Common myeloid progenitor, CD34-positive (primary cell): ENCODE measurements at regions not wholly inside any gene's neighbourhood (a gene's known extent, or its start where the extent isn't known, plus 50 kb on each side); places are given as distances from the start of the nearest gene placed in this dataset.

Experiments
- CTCF ChIA-PET: fragments of 350-600 bp; sonication (Branson Sonifier 250); formaldehyde crosslinking; loops from one replicate; lab custom pipeline; 2021; ENCODE audit warnings: antibody characterized with exemption; lab: Charles Lee
- POLR2A ChIA-PET: fragments of 350-600 bp; sonication (Branson Sonifier 250); formaldehyde crosslinking; loops from one replicate; lab custom pipeline; 2021; ENCODE audit warnings: antibody characterized with exemption; lab: Charles Lee
- DNase-seq, 3 donors: peaks; one replicate each; pipeline versions ENCODE4 v3.0.0 to v3.0.0-alpha.2; 2013
- H3K27ac ChIP-seq, 2 experiments: 1 replicate in 1 of 2; 2 replicates in 1 of 2; pipeline ENCODE4 v1.7.0; 2013; ENCODE audit warnings: inconsistent platforms in 2 of 2, low read length in 2 of 2, mild to moderate bottlenecking in 2 of 2, low read depth in 1 of 2, moderate library complexity in 1 of 2; ENCODE audit not compliant: severe bottlenecking in 2 of 2, insufficient read depth in 1 of 2, poor library complexity in 1 of 2
- H3K27me3 ChIP-seq, 5 experiments: replicated peaks in 2 of 5; 1 replicate in 3 of 5; 2 replicates in 2 of 5; pipeline versions ENCODE4 v1.6.1 to v1.7.0; 2013; ENCODE audit warnings: low read length in 4 of 5, mild to moderate bottlenecking in 2 of 5, moderate library complexity in 2 of 5, inconsistent platforms in 1 of 5; ENCODE audit not compliant: insufficient read depth in 5 of 5, control insufficient read depth in 4 of 5
- H3K36me3 ChIP-seq, 4 experiments: 1 replicate in 2 of 4; 2 replicates in 2 of 4; pipeline versions ENCODE4 v1.6.1 to v1.7.0; 2013; ENCODE audit warnings: low read length in 3 of 4, control low read depth in 1 of 4, mild to moderate bottlenecking in 1 of 4; ENCODE audit not compliant: control insufficient read depth in 4 of 4, insufficient read depth in 4 of 4
- H3K4me1 ChIP-seq, 4 experiments: 1 replicate in 3 of 4; 2 replicates in 1 of 4; pipeline versions ENCODE4 v1.6.1 to v1.7.1; 2013; ENCODE audit warnings: low read length in 3 of 4, mild to moderate bottlenecking in 3 of 4, control low read depth in 1 of 4, inconsistent platforms in 1 of 4, moderate library complexity in 1 of 4; ENCODE audit not compliant: control insufficient read depth in 4 of 4, insufficient read depth in 4 of 4; ENCODE audit errors: control extremely low read depth in 1 of 4
- H3K4me3 ChIP-seq, 7 experiments: 1 replicate in 4 of 7; 2 replicates in 3 of 7; pipeline versions ENCODE4 v1.5.1 to v1.7.0; 2013; ENCODE audit warnings: mild to moderate bottlenecking in 7 of 7, low read length in 6 of 7, moderate library complexity in 6 of 7, inconsistent platforms in 2 of 7, low read depth in 2 of 7, control low read depth in 1 of 7; ENCODE audit not compliant: insufficient read depth in 4 of 7, control insufficient read depth in 1 of 7; ENCODE audit errors: extremely low read depth in 1 of 7
- H3K9me3 ChIP-seq, 5 experiments: 1 replicate in 4 of 5; 2 replicates in 1 of 5; pipeline versions ENCODE4 v1.6.1 to v1.7.1; 2013; ENCODE audit warnings: low read length in 4 of 5, mild to moderate bottlenecking in 2 of 5, inconsistent platforms in 1 of 5, low read depth in 1 of 5, moderate library complexity in 1 of 5; ENCODE audit not compliant: control insufficient read depth in 4 of 5, insufficient read depth in 2 of 5; ENCODE audit errors: control extremely low read depth in 1 of 5
- WGBS: methylation state at CpG from one replicate; pipeline ENCODE4 v1.1.5; 2013; ENCODE audit not compliant: insufficient coverage; 5-methylcytosine and 5-hydroxymethylcytosine counted together

DNA sequence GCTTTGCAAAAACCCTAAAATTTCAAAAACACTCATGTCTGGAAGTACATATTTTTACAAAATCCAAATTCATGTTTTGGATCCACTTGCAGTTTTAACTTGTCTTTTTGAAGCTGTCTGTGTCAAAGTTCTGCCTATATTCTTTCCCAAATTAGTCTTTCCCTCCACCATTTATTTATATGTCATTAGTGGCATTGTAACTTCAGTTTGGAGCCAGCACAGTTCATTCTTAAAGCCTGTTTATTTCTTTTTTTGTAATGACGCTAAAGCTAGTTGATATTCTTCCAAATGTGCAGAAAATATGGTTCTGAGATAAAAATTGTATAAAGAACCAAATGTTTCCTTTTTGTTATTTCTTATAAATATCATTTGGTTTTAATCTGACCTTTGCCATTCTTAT, 2039.3 kb downstream of the OLFM4 start:
- POLR2A ChIA-PET: no interaction called here
- Histone ChIP-seq H3K4me3 (no peak overlapping the region), H3K27ac (no peak overlapping the region), H3K27me3 (no peaks in the 10 kb centered on the region), H3K36me3 (no peaks in the 10 kb centered on the region), H3K9me3 (no peaks in the 10 kb centered on the region), H3K4me1 (no peaks in the 10 kb centered on the region)
- CTCF ChIA-PET: no interaction called here
- DNase-seq: no peak
- WGBS: no CpG with 5 or more reads among the region's 1 CpG

GRCh38 chr13:55069746-55070145, 2041.1 kb downstream of the OLFM4 start:
- H3K4me3 ChIP-seq: no peak overlapping the region
- no peak overlapping the region for H3K27ac ChIP-seq
- no peaks in the 10 kb centered on the region for H3K27me3 ChIP-seq
- ChIA-PET CTCF (no interaction called here), POLR2A (no interaction called here)
- H3K36me3 ChIP-seq: no peaks in the 10 kb centered on the region
- no peaks in the 10 kb centered on the region for H3K4me1 ChIP-seq
- DNase-seq: no peak
- no peaks in the 10 kb centered on the region for H3K9me3 ChIP-seq
- WGBS: no CpG with 5 or more reads among the region's 1 CpG

DNA sequence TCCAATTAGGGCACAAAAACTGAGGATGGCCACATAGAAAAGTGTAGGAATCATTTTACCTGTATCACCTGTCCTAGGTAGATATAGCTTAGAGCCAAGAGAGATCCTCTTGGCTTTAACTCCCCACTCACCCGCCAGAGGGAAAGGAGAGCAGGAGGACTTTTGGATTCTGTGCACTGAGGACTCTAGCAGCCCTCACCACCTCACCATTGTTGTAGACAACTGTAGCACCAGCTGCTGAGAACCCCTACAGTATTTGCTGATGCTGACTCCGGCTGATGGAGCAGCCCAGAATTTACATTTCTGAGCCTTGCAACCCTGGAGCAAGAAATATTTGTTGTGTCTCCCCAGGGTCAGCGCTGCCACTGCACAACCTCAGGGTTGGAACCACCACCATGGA, 2044.4 kb downstream of the OLFM4 start:
- WGBS: 95% methylated on average over 3 of the region's 3 CpGs
- POLR2A ChIA-PET: no interaction called here
- Histone ChIP-seq H3K36me3 (no peaks in the 10 kb centered on the region), H3K9me3 (no peaks in the 10 kb centered on the region), H3K27ac (no peak overlapping the region), H3K4me1 (no peaks in the 10 kb centered on the region), H3K27me3 (no peaks in the 10 kb centered on the region), H3K4me3 (no peak overlapping the region)
- DNase-seq: no peak
- CTCF ChIA-PET: no interaction called here

- Histone ChIP-seq H3K36me3 (no peaks in the 10 kb centered on the region), H3K9me3 (no peaks in the 10 kb centered on the region), H3K27ac (no peak overlapping the region), H3K4me1 (no peaks in the 10 kb centered on the region), H3K27me3 (no peaks in the 10 kb centered on the region), H3K4me3 (no peak overlapping the region)
- WGBS: 93% methylated on average over 3 of the region's 5 CpGs
- no peak for DNase-seq
- ChIA-PET POLR2A (interaction anchor here (0.7 kb wide), 1 partner anchor 1757 kb away, joined by 6 read pairs; no protein-coding TSS in a partner anchor), CTCF (no interaction called here)
Observed at GRCh38 chr13:55084630-55085029, 2056.0 kb downstream of the OLFM4 start.

GRCh38 chr13:55087085-55087484, 2053.6 kb upstream of the PRR20A start:
- Histone ChIP-seq H3K36me3 (no peaks in the 10 kb centered on the region), H3K27me3 (no peaks in the 10 kb centered on the region), H3K4me1 (no peaks in the 10 kb centered on the region), H3K9me3 (no peaks in the 10 kb centered on the region), H3K4me3 (no peak overlapping the region), H3K27ac (no peak overlapping the region)
- ChIA-PET CTCF (no interaction called here), POLR2A (no interaction called here)
- DNase-seq: no peak
- WGBS: 79% methylated on average over 2 of the region's 2 CpGs

DNA sequence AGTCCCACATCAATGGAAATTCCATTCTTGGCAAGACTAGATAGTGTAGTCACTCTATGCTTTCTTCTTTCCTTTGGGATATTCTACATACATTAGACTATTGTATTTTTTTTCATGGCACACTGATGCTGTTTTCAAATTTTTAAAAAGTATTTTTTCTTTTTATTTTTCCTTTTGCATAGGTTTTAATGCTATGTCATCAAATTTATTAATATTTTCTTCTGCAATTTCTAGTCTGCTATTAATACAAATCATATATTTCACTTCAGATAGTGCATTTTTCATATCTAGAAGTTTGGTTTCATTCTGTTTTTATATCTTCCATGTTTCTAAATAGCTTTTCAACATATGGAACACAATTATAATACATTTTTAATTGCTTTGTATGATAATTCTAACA, 2050.1 kb upstream of the PRR20A start:
- POLR2A ChIA-PET: no interaction called here
- Histone ChIP-seq H3K27ac (no peak overlapping the region), H3K4me3 (no peak overlapping the region), H3K4me1 (no peaks in the 10 kb centered on the region), H3K9me3 (no peaks in the 10 kb centered on the region), H3K27me3 (no peaks in the 10 kb centered on the region), H3K36me3 (no peaks in the 10 kb centered on the region)
- no peak for DNase-seq
- CTCF ChIA-PET: no interaction called here

- ChIA-PET CTCF (no interaction called here), POLR2A (no interaction called here)
- DNase-seq: no peak
- no peaks in the 10 kb centered on the region for H3K36me3 ChIP-seq
- H3K4me3 ChIP-seq: no peak overlapping the region
- no peak overlapping the region for H3K27ac ChIP-seq
- no peaks in the 10 kb centered on the region for H3K27me3 ChIP-seq
- no peaks in the 10 kb centered on the region for H3K9me3 ChIP-seq
- H3K4me1 ChIP-seq: no peaks in the 10 kb centered on the region
- no CpG with 5 or more reads among the region's 1 CpG for WGBS
Observed at GRCh38 chr13:55091172-55091571, 2049.5 kb upstream of the PRR20A start.
